Ishikawa (cell line): ENCODE measurements at regions not wholly inside any gene's neighbourhood (a gene's known extent, or its start where the extent isn't known, plus 50 kb on each side); places are given as distances from the start of the nearest gene placed in this dataset.

Experiments used
- CEBPB ChIP-seq: IDR thresholded peaks from 2 replicates; pipeline ENCODE4 v1.6.1; 2012
- CREB1 ChIP-seq: IDR thresholded peaks from 2 replicates; pipeline ENCODE4 v1.6.1; 2012; ENCODE audit warnings: low read depth
- EGR1 ChIP-seq: IDR thresholded peaks from 2 replicates; pipeline ENCODE4 v1.6.1; 2012
- EP300 ChIP-seq: IDR thresholded peaks from 2 replicates; pipeline ENCODE4 v1.6.1; 2012; ENCODE audit warnings: borderline replicate concordance
- FOXM1 ChIP-seq: IDR thresholded peaks from 2 replicates; pipeline ENCODE4 v1.6.1; 2012; ENCODE audit warnings: low read depth, borderline replicate concordance
- NFIC ChIP-seq: IDR thresholded peaks from 2 replicates; pipeline ENCODE4 v1.6.1; 2012
- RAD21 ChIP-seq: IDR thresholded peaks from 2 replicates; pipeline ENCODE4 v1.6.1; 2012; ENCODE audit warnings: low read depth
- REST ChIP-seq: IDR thresholded peaks from 2 replicates; pipeline ENCODE4 v1.6.1; 2012; ENCODE audit warnings: low read depth, mild to moderate bottlenecking
- TAF1 ChIP-seq: IDR thresholded peaks from 2 replicates; pipeline ENCODE4 v1.6.1; 2012; ENCODE audit warnings: low read depth, mild to moderate bottlenecking
- TCF12 ChIP-seq: IDR thresholded peaks from 2 replicates; pipeline ENCODE4 v1.6.1; 2012; ENCODE audit warnings: low read depth
- TEAD4 ChIP-seq: IDR thresholded peaks from 2 replicates; pipeline ENCODE4 v1.6.1; 2012
- USF1 ChIP-seq: IDR thresholded peaks from 2 replicates; pipeline ENCODE4 v1.6.1; 2012
- YY1 ChIP-seq: IDR thresholded peaks from 2 replicates; pipeline ENCODE4 v1.6.1; 2012; ENCODE audit warnings: low read depth
- ZBTB7A ChIP-seq: IDR thresholded peaks from 2 replicates; pipeline ENCODE4 v1.6.1; 2012; ENCODE audit warnings: low read depth
- TF ChIP-seq, protein P1 (sequence below): IDR thresholded peaks from 2 replicates; pipeline ENCODE4 v1.6.1; 2012

GRCh38 chr2:16199882-16200553, 259.7 kb downstream of the MYCN start:
- no peak for TF ChIP-seq TAF1
- no peak for TF ChIP-seq EGR1
- TF ChIP-seq CREB1, result no peak
- no peak for TF ChIP-seq CEBPB
- TF ChIP-seq TCF12, result no peak
- no peak for TF ChIP-seq EP300
- no peak for TF ChIP-seq ZBTB7A
- TF ChIP-seq NFIC, result no peak
- TF ChIP-seq, protein P1, sequence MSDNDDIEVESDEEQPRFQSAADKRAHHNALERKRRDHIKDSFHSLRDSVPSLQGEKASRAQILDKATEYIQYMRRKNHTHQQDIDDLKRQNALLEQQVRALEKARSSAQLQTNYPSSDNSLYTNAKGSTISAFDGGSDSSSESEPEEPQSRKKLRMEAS, result no peak
- no peak for TF ChIP-seq USF1
- no peak for TF ChIP-seq YY1
- no peak for TF ChIP-seq FOXM1
- TF ChIP-seq RAD21, result no peak
- TF ChIP-seq REST, result no peak
- no peak for TF ChIP-seq TEAD4

DNA sequence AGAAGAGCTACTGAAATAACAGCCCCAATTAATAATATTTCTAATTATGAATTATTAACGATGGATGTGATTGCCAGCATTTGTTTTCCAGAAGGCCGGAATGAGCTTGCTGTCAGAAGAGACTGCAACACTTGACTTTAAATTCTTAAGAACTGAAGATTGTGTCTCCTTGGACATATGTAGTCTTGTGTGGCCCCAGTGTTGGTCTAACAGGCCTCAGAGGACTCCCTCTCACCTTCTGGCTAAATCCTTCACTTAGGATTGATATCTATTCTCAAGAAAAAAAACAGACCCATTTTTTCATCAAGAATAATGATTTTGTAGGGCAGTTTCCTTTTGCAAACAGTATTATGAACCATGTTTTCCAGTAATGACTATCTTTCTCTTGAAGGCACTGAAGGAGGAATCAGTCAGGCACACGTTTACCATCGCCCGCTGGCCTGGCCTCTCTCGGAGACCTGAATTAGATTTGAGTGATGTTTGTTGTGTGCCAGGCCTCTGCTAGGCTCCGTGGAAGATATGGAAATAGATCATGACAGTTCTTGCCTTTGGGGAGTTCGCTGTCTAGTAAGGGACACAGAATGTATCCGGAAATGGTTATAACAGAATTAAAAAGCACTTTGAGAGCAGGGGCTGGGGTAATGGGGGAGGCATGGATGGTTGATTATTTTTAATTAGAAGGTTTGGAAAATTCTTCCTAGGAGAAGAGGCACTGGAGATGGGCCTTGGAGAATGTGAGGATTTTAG, 258.0 kb downstream of the MYCN start:
- TF ChIP-seq NFIC (no peak), TAF1 (no peak), TCF12 (no peak), CEBPB (no peak), USF1 (no peak), REST (no peak), RAD21 (no peak), CREB1 (no peak), TEAD4 (no peak), EGR1 (no peak), EP300 (no peak), FOXM1 (no peak), YY1 (no peak), ZBTB7A (no peak)
- TF ChIP-seq, protein P1, result no peak

- TF ChIP-seq USF1 (no peak), RAD21 (no peak), REST (no peak), ZBTB7A (no peak), TAF1 (no peak), CEBPB (no peak), YY1 (no peak), TEAD4 (no peak), FOXM1 (no peak), EGR1 (no peak), CREB1 (no peak), EP300 (no peak), TCF12 (no peak), NFIC (no peak)
- TF ChIP-seq, protein P1, result no peak
These were observed 257.3 kb downstream of the MYCN start for GRCh38 chr2:16197504-16198147.
